Peyer's patch (tissue), 4 donors: ENCODE measurements at regions not wholly inside any gene's neighbourhood (a gene's known extent, or its start where the extent isn't known, plus 50 kb on each side); places are given as distances from the start of the nearest gene placed in this dataset.
A peak's percentile ranks its signal among the peaks of the same experiment; 100 is the strongest.

Experiments
- DNase-seq, 3 donors: peaks; one replicate each; pipeline ENCODE4 v3.0.0-alpha.2; 2017 to 2019
- H3K27ac ChIP-seq, 4 donors: fragments of 200-600 bp; sonication (generic); one replicate each; pipeline ENCODE4 v1.5.1; 2016 to 2019
- H3K27me3 ChIP-seq, 2 donors: fragments of 200-600 bp; sonication (generic); one replicate each; pipeline ENCODE4 v1.5.1; 2019
- H3K36me3 ChIP-seq, 3 donors: fragments of 200-600 bp; sonication (generic); one replicate each; pipeline ENCODE4 v1.5.1; 2016 to 2019
- H3K4me1 ChIP-seq, 4 donors: fragments of 200-600 bp; sonication (generic); one replicate each; pipeline ENCODE4 v1.5.1; 2016 to 2019
- H3K4me3 ChIP-seq, 4 donors: fragments of 200-600 bp; sonication (generic); 1 replicate in 3 of 4; 2 replicates in 1 of 4; pipeline ENCODE4 v1.5.1; 2016 to 2019; ENCODE audit warnings: mild to moderate bottlenecking in 1 of 4
- H3K9me3 ChIP-seq, 4 donors: fragments of 200-600 bp; sonication (generic); one replicate each; pipeline ENCODE4 v1.5.1; 2016 to 2019; ENCODE audit warnings: mild to moderate bottlenecking in 1 of 4
- CTCF ChIP-seq, 6 experiments: fragments of 450-650 bp in 4 of 6; fragments of 200-600 bp in 2 of 6; sonication (generic) in 1 of 6; IDR thresholded peaks; one replicate each; pipeline ENCODE4 v1.5.1; 2017 to 2019; ENCODE audit warnings: antibody characterized with exemption in 6 of 6, mild to moderate bottlenecking in 3 of 6, moderate library complexity in 1 of 6
- POLR2A ChIP-seq, 2 donors: fragments of 450-650 bp; IDR thresholded peaks; one replicate each; pipeline ENCODE4 v1.5.1; 2017; ENCODE audit warnings: antibody characterized with exemption in 2 of 2, mild to moderate bottlenecking in 2 of 2, moderate library complexity in 2 of 2

DNA sequence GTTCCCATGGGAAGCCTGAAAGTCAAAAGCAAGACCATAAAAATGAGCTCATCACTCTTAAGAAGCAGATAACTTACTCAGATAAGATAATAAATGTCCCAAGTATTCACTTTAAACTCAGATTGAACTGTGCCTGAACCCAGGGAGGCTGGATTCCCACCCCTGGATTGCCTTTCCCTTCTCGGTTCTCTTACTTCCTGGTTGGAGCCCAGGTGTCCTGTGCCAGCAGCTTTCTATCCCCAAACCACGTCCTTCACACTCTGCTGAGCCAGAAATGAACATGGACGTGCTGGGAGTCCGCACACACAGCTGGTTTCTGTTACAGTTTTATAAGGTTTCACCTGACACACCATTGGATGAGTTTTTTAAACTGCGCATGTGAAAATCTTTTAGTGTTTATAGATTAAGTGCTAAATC lies 636.2 kb upstream of the IGFBP3 start:
- Histone ChIP-seq H3K4me1 (peaks cover 0 to 6% (median 3%) of the 10 kb centered on the region in 4 donors), H3K27ac (peak overlapping the region in 3 of 4 donors; percentile 64 to 85 (median 69)), H3K9me3 (no peaks in the 10 kb centered on the region), H3K4me3 (no peak overlapping the region), H3K36me3 (no peaks in the 10 kb centered on the region), H3K27me3 (no peaks in the 10 kb centered on the region)
- TF ChIP-seq CTCF (IDR thresholded peaks at IDR 0.05): no peak
- TF ChIP-seq POLR2A (IDR thresholded peaks at IDR 0.05): no peak
- DNase-seq: peak in 2 of 3 donors; percentile 63 to 76

GRCh38 chr7:46554688-46555422 lies 633.8 kb upstream of the IGFBP3 start:
- peaks cover 0 to 6% (median 3%) of the 10 kb centered on the region in 4 donors for H3K4me1 ChIP-seq
- H3K4me3 ChIP-seq: no peak overlapping the region
- H3K36me3 ChIP-seq: no peaks in the 10 kb centered on the region
- no peak for TF ChIP-seq CTCF (IDR thresholded peaks at IDR 0.05)
- TF ChIP-seq POLR2A (IDR thresholded peaks at IDR 0.05): no peak
- H3K27me3 ChIP-seq: no peaks in the 10 kb centered on the region
- no peak overlapping the region for H3K27ac ChIP-seq
- DNase-seq: no peak
- H3K9me3 ChIP-seq: no peaks in the 10 kb centered on the region

DNA sequence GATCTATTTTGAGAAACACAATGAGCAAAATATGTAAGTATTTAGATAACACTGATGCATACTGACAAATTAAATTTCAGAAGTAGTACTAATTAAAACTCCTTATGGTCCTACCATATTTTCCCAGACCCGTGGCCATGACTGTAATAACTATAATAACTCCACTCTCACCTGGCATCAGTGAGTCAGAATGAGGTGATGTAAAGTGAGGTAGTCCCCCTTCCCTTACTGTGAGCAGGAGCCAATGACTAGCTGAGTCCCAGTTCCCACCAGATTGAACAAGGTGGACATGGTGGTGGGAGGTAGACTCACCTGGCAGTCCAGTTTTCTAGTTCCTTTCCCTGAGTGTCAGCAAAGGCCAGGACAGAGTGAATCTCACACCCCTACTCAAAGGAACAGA lies 630.5 kb upstream of the IGFBP3 start:
- Histone ChIP-seq H3K4me3 (no peak overlapping the region), H3K27me3 (no peaks in the 10 kb centered on the region), H3K4me1 (peaks cover 0 to 6% (median 0%) of the 10 kb centered on the region in 4 donors), H3K36me3 (no peaks in the 10 kb centered on the region), H3K9me3 (no peaks in the 10 kb centered on the region), H3K27ac (no peak overlapping the region)
- DNase-seq: no peak
- no peak for TF ChIP-seq CTCF (IDR thresholded peaks at IDR 0.05)
- TF ChIP-seq POLR2A (IDR thresholded peaks at IDR 0.05): no peak

DNA sequence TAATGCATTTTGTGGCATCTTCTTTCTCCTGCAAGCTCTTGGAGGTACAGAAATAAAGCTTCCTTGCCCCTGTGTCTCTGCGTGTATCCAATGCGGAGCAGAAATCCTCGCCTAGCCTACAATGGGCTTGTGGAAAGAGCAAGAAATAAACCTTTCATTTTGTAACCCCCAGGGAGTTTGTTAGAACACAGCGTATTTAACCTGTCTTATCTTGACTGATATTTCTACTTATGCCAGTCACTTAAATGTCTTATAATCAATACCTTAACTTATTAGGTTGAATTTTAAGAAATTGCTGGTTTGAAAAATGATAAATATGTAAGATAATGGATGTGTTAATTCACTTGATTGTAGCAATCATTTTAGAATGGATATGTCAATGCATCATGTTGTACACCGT lies 629.8 kb upstream of the IGFBP3 start:
- no peaks in the 10 kb centered on the region for H3K4me1 ChIP-seq
- no peak overlapping the region for H3K4me3 ChIP-seq
- no peaks in the 10 kb centered on the region for H3K36me3 ChIP-seq
- peak overlapping the region in 1 of 4 donors; percentile 28 for H3K27ac ChIP-seq
- no peaks in the 10 kb centered on the region for H3K27me3 ChIP-seq
- no peak for TF ChIP-seq CTCF (IDR thresholded peaks at IDR 0.05)
- no peak for TF ChIP-seq POLR2A (IDR thresholded peaks at IDR 0.05)
- no peak for DNase-seq
- no peaks in the 10 kb centered on the region for H3K9me3 ChIP-seq

DNA sequence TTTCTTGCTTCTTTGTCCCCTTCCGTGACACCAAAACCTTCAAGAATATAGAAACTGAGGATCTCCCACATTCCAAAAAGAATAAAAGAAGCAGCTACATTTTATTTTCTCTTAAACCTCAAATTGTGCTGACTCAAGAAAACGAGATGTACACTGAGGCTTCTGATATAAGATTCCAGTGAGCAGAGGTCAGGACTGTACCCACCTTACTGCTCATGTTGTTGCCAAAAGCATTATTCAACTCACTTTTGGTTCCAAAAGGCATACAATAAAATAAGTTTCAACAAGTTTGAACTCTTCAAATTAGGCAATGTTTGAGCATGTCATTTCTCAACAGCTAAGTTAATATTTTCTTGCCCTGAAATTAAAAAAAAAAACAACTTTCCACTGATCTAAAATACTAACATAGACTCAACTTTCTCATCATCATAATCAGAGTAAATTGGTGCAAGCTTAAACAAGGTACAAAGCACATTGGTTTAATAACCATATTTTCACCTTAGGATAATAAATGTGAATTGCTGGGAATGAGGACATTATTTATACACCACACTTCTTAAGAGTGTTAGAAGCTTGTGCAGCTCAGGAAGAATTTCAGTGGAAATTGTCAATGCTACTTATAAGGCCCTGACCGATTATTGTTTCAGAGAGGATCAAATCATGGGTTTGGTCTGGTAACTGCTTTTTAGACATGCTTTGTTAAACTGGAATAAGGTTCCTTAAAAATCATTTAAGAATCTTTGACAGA lies 629.0 kb upstream of the IGFBP3 start:
- Histone ChIP-seq H3K9me3 (no peaks in the 10 kb centered on the region), H3K4me3 (no peak overlapping the region), H3K36me3 (no peaks in the 10 kb centered on the region), H3K4me1 (no peaks in the 10 kb centered on the region), H3K27ac (peak overlapping the region in 1 of 4 donors; percentile 74), H3K27me3 (no peaks in the 10 kb centered on the region)
- TF ChIP-seq CTCF (IDR thresholded peaks at IDR 0.05): no peak
- no peak for TF ChIP-seq POLR2A (IDR thresholded peaks at IDR 0.05)
- no peak for DNase-seq
